Memory B cell (primary cell): ENCODE measurements at regions not wholly inside any gene's neighbourhood (a gene's known extent, or its start where the extent isn't known, plus 50 kb on each side); places are given as distances from the start of the nearest gene placed in this dataset.
A peak's percentile ranks its signal among the peaks of the same experiment; 100 is the strongest.

Source experiments
- ATAC-seq: fragments of 150-1000 bp; cut with Tn5 transposase; 2 replicates; pipeline ENCODE4 v1.10.0; 2021; ENCODE audit warnings: low read depth, mild to moderate bottlenecking, moderate library complexity
- DNase-seq, 2 donors: peaks; one replicate each; pipeline ENCODE4 v3.0.0; 2022; ENCODE audit warnings: low spot score in 2 of 2
- H3K27ac Mint-ChIP-seq: one replicate; pipeline ENCODE4 v1.8.0; 2022; ENCODE audit warnings: mild to moderate bottlenecking, moderate library complexity, mixed read lengths
- H3K27me3 Mint-ChIP-seq: one replicate; pipeline ENCODE4 v1.8.0; 2022; ENCODE audit warnings: mixed read lengths
- H3K36me3 Mint-ChIP-seq: one replicate; pipeline ENCODE4 v1.8.0; 2022; ENCODE audit warnings: mild to moderate bottlenecking, mixed read lengths
- H3K4me1 Mint-ChIP-seq: one replicate; pipeline ENCODE4 v1.8.0; 2022; ENCODE audit warnings: mixed read lengths
- H3K4me3 Mint-ChIP-seq: one replicate; pipeline ENCODE4 v1.8.0; 2022; ENCODE audit warnings: mild to moderate bottlenecking, moderate library complexity, mixed read lengths
- H3K9me3 Mint-ChIP-seq: one replicate; pipeline ENCODE4 v1.8.0; 2022; ENCODE audit warnings: mixed read lengths

DNA sequence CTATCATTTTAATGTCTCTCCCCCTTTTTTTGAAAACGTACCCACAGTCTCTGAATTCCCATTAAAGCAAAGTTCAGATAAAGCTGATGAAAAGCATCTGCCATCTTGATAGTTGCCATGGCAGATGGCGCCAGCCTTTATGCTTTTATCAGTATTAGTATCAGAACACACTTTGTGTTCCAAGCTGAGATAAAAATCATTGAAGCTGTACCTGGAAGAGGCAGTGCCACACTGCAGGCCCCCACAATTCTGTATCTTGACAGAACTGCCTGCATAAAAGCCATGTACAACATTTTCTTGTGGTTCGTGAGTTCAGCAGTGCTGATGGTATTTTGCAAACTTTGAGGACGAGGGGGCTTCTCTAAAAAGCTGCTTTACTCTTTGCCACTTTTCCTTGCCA, 311.7 kb downstream of the SATB1 start:
- ATAC-seq = no peak
- no peak overlapping the region for H3K27ac Mint-ChIP-seq
- peaks cover 2% of the 10 kb centered on the region for H3K4me1 Mint-ChIP-seq
- no peaks in the 10 kb centered on the region for H3K27me3 Mint-ChIP-seq
- H3K9me3 Mint-ChIP-seq = no peaks in the 10 kb centered on the region
- H3K36me3 Mint-ChIP-seq = no peaks in the 10 kb centered on the region
- no peak for DNase-seq
- H3K4me3 Mint-ChIP-seq = no peak overlapping the region

GRCh38 chr3:18112674-18113375, 312.3 kb downstream of the SATB1 start:
- no peaks in the 10 kb centered on the region for H3K36me3 Mint-ChIP-seq
- no peak overlapping the region for H3K4me3 Mint-ChIP-seq
- H3K27me3 Mint-ChIP-seq = no peaks in the 10 kb centered on the region
- H3K27ac Mint-ChIP-seq = no peak overlapping the region
- H3K4me1 Mint-ChIP-seq = peaks cover 2% of the 10 kb centered on the region
- H3K9me3 Mint-ChIP-seq = no peaks in the 10 kb centered on the region
- DNase-seq (no peak), ATAC-seq (no peak)

DNA sequence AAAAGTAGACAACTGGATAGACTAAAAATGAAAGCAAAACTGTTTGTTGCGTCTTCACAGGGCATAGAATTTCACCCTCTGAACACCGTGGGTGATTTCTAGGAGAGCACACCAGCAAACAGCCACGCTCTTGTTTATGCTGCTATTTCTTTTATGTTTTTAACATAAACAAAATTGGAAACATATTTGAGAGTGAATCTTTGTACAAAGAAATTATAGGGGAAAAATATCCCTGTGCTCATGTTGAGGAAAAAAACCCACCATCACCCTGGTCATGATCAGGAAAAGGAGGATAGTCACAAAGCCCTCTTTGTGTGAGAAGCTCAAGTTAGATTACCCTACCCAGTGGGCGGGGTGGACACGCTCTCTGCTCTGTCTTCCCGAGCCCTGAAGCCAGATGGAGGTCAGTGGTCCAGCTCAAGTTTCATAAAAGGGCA, 313.3 kb downstream of the SATB1 start:
- no peaks in the 10 kb centered on the region for H3K27me3 Mint-ChIP-seq
- ATAC-seq (peak; percentile 53), DNase-seq (no peak)
- peak overlapping the region; percentile 11 for H3K4me3 Mint-ChIP-seq
- peaks cover 2% of the 10 kb centered on the region for H3K4me1 Mint-ChIP-seq
- H3K36me3 Mint-ChIP-seq = no peaks in the 10 kb centered on the region
- H3K9me3 Mint-ChIP-seq = no peaks in the 10 kb centered on the region
- H3K27ac Mint-ChIP-seq = no peak overlapping the region

DNA sequence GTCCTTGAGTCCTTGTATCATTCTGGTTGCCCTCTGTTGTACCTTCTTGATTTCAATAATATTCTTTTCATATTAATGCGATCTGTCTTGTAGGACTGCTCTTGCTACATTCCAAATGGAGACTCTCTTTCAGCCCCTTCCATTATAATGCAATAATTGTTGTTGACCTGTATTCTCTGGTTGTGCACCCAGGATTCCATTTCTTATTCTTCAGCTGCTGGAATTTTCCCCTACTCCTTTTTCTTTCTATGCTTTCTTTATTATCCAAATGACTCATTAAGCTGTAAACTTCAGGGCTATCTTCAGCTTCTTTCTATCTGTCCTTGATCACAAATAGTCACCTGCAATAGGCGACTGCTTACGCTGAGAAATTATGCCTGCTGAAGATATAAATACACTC, 321.5 kb downstream of the SATB1 start:
- Mint-ChIP-seq H3K27ac (no peak overlapping the region), H3K4me3 (no peak overlapping the region), H3K4me1 (no peaks in the 10 kb centered on the region), H3K36me3 (no peaks in the 10 kb centered on the region), H3K27me3 (peaks cover 11% of the 10 kb centered on the region), H3K9me3 (no peaks in the 10 kb centered on the region)
- ATAC-seq (no peak), DNase-seq (no peak)

DNA sequence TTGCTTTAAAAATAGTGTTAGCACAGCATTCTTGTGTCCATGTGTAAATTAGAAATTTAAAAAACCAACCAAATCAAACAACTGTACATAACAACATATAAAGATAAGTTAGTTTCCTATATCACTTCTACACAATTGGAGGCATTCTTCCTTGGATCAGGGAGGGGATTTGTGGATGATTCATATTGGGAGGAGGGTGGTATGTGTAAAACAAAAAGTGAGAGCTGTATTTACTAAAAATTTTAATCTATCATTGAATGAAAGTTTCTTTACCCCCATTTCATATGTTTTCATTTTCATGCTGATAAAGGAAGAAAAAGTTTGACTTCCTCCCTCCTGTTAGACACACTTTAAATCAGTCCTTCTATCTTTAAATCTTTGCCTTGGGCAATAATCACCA, 325.0 kb downstream of the SATB1 start:
- DNase-seq (no peak), ATAC-seq (no peak)
- Mint-ChIP-seq H3K4me1 (no peaks in the 10 kb centered on the region), H3K27me3 (peaks cover 14% of the 10 kb centered on the region), H3K4me3 (no peak overlapping the region), H3K27ac (no peak overlapping the region), H3K9me3 (peaks cover 4% of the 10 kb centered on the region), H3K36me3 (no peaks in the 10 kb centered on the region)

- H3K27me3 Mint-ChIP-seq = peaks cover 14% of the 10 kb centered on the region
- ATAC-seq (no peak), DNase-seq (no peak)
- H3K27ac Mint-ChIP-seq = no peak overlapping the region
- H3K36me3 Mint-ChIP-seq = no peaks in the 10 kb centered on the region
- no peaks in the 10 kb centered on the region for H3K4me1 Mint-ChIP-seq
- no peak overlapping the region for H3K4me3 Mint-ChIP-seq
- peaks cover 4% of the 10 kb centered on the region for H3K9me3 Mint-ChIP-seq
Measured at GRCh38 chr3:18099611-18100010, 325.5 kb downstream of the SATB1 start.

DNA sequence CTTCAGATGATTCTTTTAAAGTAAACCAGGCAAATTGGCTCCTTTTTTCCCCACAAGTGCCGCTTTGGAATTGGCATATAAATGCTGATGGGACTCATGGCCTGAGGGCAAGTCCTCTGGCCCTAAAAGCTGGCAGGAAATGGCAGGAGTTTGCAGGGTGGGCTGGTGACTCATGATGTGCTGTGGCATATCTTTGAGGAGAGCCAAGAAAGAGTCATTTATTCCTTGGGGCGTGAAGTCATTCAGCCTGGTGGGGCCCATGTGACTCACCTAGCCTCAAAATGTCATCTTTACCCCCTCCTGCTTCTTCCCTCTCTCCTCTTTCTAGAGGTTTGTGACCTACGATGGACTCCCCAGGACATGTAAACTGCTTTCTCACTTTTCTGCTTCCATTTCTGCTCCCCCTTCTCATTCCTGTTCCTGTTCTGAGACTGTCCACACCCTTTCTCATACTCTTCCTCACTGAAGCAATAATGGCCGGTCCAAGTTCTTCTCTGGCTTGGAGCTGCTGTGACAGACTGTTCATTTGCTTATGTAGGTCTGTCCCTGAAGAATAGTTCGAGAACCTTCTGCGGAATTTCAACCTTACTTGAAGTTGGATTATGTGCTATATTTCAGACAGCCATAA, 326.1 kb downstream of the SATB1 start:
- Mint-ChIP-seq H3K27me3 (peaks cover 9% of the 10 kb centered on the region), H3K27ac (no peak overlapping the region), H3K36me3 (no peaks in the 10 kb centered on the region), H3K9me3 (peaks cover 4% of the 10 kb centered on the region), H3K4me1 (no peaks in the 10 kb centered on the region), H3K4me3 (no peak overlapping the region)
- DNase-seq = no peak
- no peak for ATAC-seq

- no peak for ATAC-seq
- no peaks in the 10 kb centered on the region for H3K36me3 Mint-ChIP-seq
Measured at GRCh38 chr3:18097989-18098388, 327.1 kb downstream of the SATB1 start.

GRCh38 chr3:18097473-18097872, 327.7 kb downstream of the SATB1 start:
- ATAC-seq = no peak
- Mint-ChIP-seq H3K4me1 (no peaks in the 10 kb centered on the region), H3K27me3 (peaks cover 10% of the 10 kb centered on the region), H3K36me3 (no peaks in the 10 kb centered on the region), H3K9me3 (peaks cover 4% of the 10 kb centered on the region), H3K4me3 (no peak overlapping the region), H3K27ac (no peak overlapping the region)
- no peak for DNase-seq

More at GRCh38 chr3:18097989-18098388, 327.1 kb downstream of the SATB1 start:
- Mint-ChIP-seq H3K4me1 (no peaks in the 10 kb centered on the region), H3K27me3 (peaks cover 10% of the 10 kb centered on the region), H3K9me3 (peaks cover 4% of the 10 kb centered on the region), H3K4me3 (no peak overlapping the region), H3K27ac (no peak overlapping the region)
- no peak for DNase-seq

- Mint-ChIP-seq H3K36me3 (no peaks in the 10 kb centered on the region), H3K4me3 (no peak overlapping the region), H3K27me3 (peaks cover 7% of the 10 kb centered on the region), H3K9me3 (peaks cover 2% of the 10 kb centered on the region), H3K4me1 (no peaks in the 10 kb centered on the region), H3K27ac (no peak overlapping the region)
- no peak for ATAC-seq
- no peak for DNase-seq
Measured at GRCh38 chr3:18092726-18093125, 332.4 kb downstream of the SATB1 start.

- H3K27me3 Mint-ChIP-seq = peaks cover 6% of the 10 kb centered on the region
- H3K27ac Mint-ChIP-seq = no peak overlapping the region
- no peaks in the 10 kb centered on the region for H3K36me3 Mint-ChIP-seq
- ATAC-seq (no peak), DNase-seq (no peak)
- no peaks in the 10 kb centered on the region for H3K4me1 Mint-ChIP-seq
- no peak overlapping the region for H3K4me3 Mint-ChIP-seq
- H3K9me3 Mint-ChIP-seq = no peaks in the 10 kb centered on the region
Measured at GRCh38 chr3:18090377-18090776, 334.8 kb downstream of the SATB1 start.

- no peaks in the 10 kb centered on the region for H3K36me3 Mint-ChIP-seq
- no peaks in the 10 kb centered on the region for H3K4me1 Mint-ChIP-seq
- H3K27ac Mint-ChIP-seq = no peak overlapping the region
- ATAC-seq (no peak), DNase-seq (no peak)
- H3K4me3 Mint-ChIP-seq = no peak overlapping the region
- no peaks in the 10 kb centered on the region for H3K9me3 Mint-ChIP-seq
- peaks cover 9% of the 10 kb centered on the region for H3K27me3 Mint-ChIP-seq
Measured at GRCh38 chr3:18087988-18088387, 337.2 kb downstream of the SATB1 start.

DNA sequence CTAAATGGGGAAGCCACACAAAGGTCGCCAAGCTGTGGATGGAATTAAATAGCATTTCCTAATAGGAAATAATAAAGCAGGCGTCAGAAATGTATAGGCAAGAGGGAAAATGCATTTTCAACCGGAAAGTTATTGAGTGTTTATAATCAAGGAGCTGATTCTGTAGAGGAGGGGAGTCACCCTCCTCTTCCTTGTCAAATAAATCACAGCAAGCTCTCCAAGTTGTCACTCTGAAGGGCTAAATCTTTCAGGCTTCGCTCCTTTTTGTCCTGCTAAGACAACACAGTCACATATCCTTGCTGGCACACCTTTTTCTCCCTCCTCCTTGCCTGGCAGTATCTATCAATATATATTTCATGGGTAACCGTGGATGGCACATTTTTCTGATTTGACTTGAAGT, 338.4 kb downstream of the SATB1 start:
- DNase-seq (no peak), ATAC-seq (no peak)
- Mint-ChIP-seq H3K27ac (no peak overlapping the region), H3K4me1 (no peaks in the 10 kb centered on the region), H3K9me3 (no peaks in the 10 kb centered on the region), H3K27me3 (peaks cover 9% of the 10 kb centered on the region), H3K4me3 (no peak overlapping the region), H3K36me3 (no peaks in the 10 kb centered on the region)

GRCh38 chr3:18086078-18086477, 339.1 kb downstream of the SATB1 start:
- H3K27ac Mint-ChIP-seq = no peak overlapping the region
- no peak for ATAC-seq
- no peaks in the 10 kb centered on the region for H3K9me3 Mint-ChIP-seq
- no peaks in the 10 kb centered on the region for H3K4me1 Mint-ChIP-seq
- H3K36me3 Mint-ChIP-seq = no peaks in the 10 kb centered on the region
- H3K27me3 Mint-ChIP-seq = peaks cover 9% of the 10 kb centered on the region
- H3K4me3 Mint-ChIP-seq = no peak overlapping the region
- DNase-seq = no peak

GRCh38 chr3:18085429-18085828, 339.7 kb downstream of the SATB1 start:
- Mint-ChIP-seq H3K27me3 (peaks cover 9% of the 10 kb centered on the region), H3K27ac (no peak overlapping the region), H3K4me3 (no peak overlapping the region), H3K9me3 (no peaks in the 10 kb centered on the region), H3K4me1 (no peaks in the 10 kb centered on the region), H3K36me3 (no peaks in the 10 kb centered on the region)
- DNase-seq (no peak), ATAC-seq (no peak)
